ENCODE measurements at regions not wholly inside any gene's neighbourhood (a gene's known extent, or its start where the extent isn't known, plus 50 kb on each side); places are given as distances from the start of the nearest gene placed in this dataset.

DNA sequence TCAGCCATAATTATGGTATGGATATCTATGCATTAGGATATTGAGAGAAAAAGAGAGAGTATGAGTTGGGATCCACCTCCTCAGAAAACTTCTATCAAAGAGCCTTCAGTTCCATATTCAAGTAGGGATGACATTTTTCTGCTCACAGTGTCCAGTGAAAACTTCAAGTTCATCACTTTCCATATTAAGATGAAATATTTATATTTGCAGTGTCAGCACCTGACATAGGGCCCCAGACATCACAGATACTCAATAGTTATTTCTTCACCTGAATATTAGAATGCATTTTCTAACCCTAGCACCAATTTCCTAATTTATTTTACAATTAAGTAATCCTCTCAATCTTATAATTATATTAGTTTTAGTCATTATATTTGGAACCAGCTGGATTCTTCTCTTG is 318.0 kb upstream of the MGAT4C start:
- TF ChIP-seq, protein P1, sequence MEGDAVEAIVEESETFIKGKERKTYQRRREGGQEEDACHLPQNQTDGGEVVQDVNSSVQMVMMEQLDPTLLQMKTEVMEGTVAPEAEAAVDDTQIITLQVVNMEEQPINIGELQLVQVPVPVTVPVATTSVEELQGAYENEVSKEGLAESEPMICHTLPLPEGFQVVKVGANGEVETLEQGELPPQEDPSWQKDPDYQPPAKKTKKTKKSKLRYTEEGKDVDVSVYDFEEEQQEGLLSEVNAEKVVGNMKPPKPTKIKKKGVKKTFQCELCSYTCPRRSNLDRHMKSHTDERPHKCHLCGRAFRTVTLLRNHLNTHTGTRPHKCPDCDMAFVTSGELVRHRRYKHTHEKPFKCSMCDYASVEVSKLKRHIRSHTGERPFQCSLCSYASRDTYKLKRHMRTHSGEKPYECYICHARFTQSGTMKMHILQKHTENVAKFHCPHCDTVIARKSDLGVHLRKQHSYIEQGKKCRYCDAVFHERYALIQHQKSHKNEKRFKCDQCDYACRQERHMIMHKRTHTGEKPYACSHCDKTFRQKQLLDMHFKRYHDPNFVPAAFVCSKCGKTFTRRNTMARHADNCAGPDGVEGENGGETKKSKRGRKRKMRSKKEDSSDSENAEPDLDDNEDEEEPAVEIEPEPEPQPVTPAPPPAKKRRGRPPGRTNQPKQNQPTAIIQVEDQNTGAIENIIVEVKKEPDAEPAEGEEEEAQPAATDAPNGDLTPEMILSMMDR (IDR thresholded peaks at IDR 0.05), result no peak
- no peak for TF ChIP-seq EZH2 (IDR thresholded peaks at IDR 0.05; ENCODE audit: borderline replicate concordance, insufficient read depth, low read depth, low read length, poor library complexity, severe bottlenecking)

Data from B cell (primary cell).